Mesenchymal stem cell (in vitro differentiated cells and primary cell): ENCODE measurements at regions not wholly inside any gene's neighbourhood (a gene's known extent, or its start where the extent isn't known, plus 50 kb on each side); places are given as distances from the start of the nearest gene placed in this dataset.
A peak's percentile ranks its signal among the peaks of the same experiment; 100 is the strongest.

Experiments used
- DNase-seq: peaks from one replicate; pipeline ENCODE4 v3.0.0-alpha.2; 2013
- H2AFZ ChIP-seq: one replicate; pipeline ENCODE4 v1.6.1; 2013; ENCODE audit warnings: low read depth, mild to moderate bottlenecking, control low read depth, inconsistent platforms, low read length, moderate library complexity
- H2AK5ac ChIP-seq: 2 replicates; pipeline ENCODE4 v1.6.1; 2013; ENCODE audit warnings: low read length, moderate library complexity, mild to moderate bottlenecking, inconsistent platforms; ENCODE audit not compliant: severe bottlenecking
- H2BK120ac ChIP-seq: one replicate; pipeline ENCODE4 v1.6.1; 2013; ENCODE audit warnings: low read depth, mild to moderate bottlenecking, inconsistent platforms, low read length, moderate library complexity
- H2BK12ac ChIP-seq, 2 experiments: one replicate each; pipeline ENCODE4 v1.6.1; 2013; ENCODE audit warnings: inconsistent platforms in 2 of 2, low read length in 2 of 2, mild to moderate bottlenecking in 2 of 2, moderate library complexity in 2 of 2, control low read depth in 1 of 2
- H2BK15ac ChIP-seq: one replicate; pipeline ENCODE4 v1.6.1; 2013; ENCODE audit warnings: mild to moderate bottlenecking, low read depth, inconsistent platforms; ENCODE audit not compliant: poor library complexity, severe bottlenecking
- H2BK5ac ChIP-seq: 2 replicates; pipeline ENCODE4 v1.6.1; 2013; ENCODE audit warnings: low read depth, mild to moderate bottlenecking, low read length, control low read depth, inconsistent platforms; ENCODE audit not compliant: poor library complexity, severe bottlenecking
- H3K14ac ChIP-seq, 2 experiments: one replicate each; pipeline ENCODE4 v1.6.1; 2013; ENCODE audit warnings: inconsistent platforms in 2 of 2, low read length in 2 of 2, control low read depth in 1 of 2, mild to moderate bottlenecking in 1 of 2, moderate library complexity in 1 of 2
- H3K18ac ChIP-seq, 2 experiments: one replicate each; pipeline ENCODE4 v1.6.1; 2013; ENCODE audit warnings: inconsistent platforms in 2 of 2, low read length in 2 of 2, control low read depth in 1 of 2, low read depth in 1 of 2, mild to moderate bottlenecking in 1 of 2
- H3K23ac ChIP-seq, 2 experiments: one replicate each; pipeline ENCODE4 v1.6.1; 2013; ENCODE audit warnings: inconsistent platforms in 2 of 2, low read length in 2 of 2, mild to moderate bottlenecking in 2 of 2, moderate library complexity in 2 of 2, control low read depth in 1 of 2
- H3K27ac ChIP-seq: 2 replicates; pipeline ENCODE4 v1.5.1; 2013; ENCODE audit warnings: mild to moderate bottlenecking, moderate library complexity, low read length, control low read depth, inconsistent platforms; ENCODE audit not compliant: poor library complexity, severe bottlenecking
- H3K27me3 ChIP-seq, 2 experiments: 2 replicates each; pipeline versions ENCODE4 v1.6.1 to v1.7.0; 2013; ENCODE audit warnings: low read length in 2 of 2, mild to moderate bottlenecking in 2 of 2, moderate library complexity in 2 of 2, control low read depth in 1 of 2, inconsistent platforms in 1 of 2; ENCODE audit not compliant: control insufficient read depth in 1 of 2, insufficient read depth in 1 of 2
- H3K36me3 ChIP-seq, 2 experiments: 2 replicates each; pipeline versions ENCODE4 v1.6.1 to v1.7.0; 2013; ENCODE audit warnings: low read length in 2 of 2, control low read depth in 1 of 2, inconsistent platforms in 1 of 2, low read depth in 1 of 2, mild to moderate bottlenecking in 1 of 2; ENCODE audit not compliant: insufficient read depth in 2 of 2, control insufficient read depth in 1 of 2
- H3K4ac ChIP-seq, 2 experiments: one replicate each; pipeline ENCODE4 v1.6.1; 2013; ENCODE audit warnings: inconsistent platforms in 2 of 2, low read length in 2 of 2, mild to moderate bottlenecking in 2 of 2, moderate library complexity in 2 of 2, control low read depth in 1 of 2, low read depth in 1 of 2
- H3K4me1 ChIP-seq: 2 replicates; pipeline ENCODE4 v1.6.1; 2013; ENCODE audit warnings: low read depth, low read length, control low read depth; ENCODE audit not compliant: control insufficient read depth, insufficient read depth
- H3K4me2 ChIP-seq: 2 replicates; pipeline ENCODE4 v1.6.1; 2013; ENCODE audit warnings: low read length, mild to moderate bottlenecking, inconsistent platforms; ENCODE audit not compliant: poor library complexity, severe bottlenecking
- H3K4me3 ChIP-seq, 2 experiments: 2 replicates each; pipeline versions ENCODE4 v1.5.1 to v1.7.0; 2013; ENCODE audit warnings: low read length in 2 of 2, mild to moderate bottlenecking in 2 of 2, control low read depth in 1 of 2, low read depth in 1 of 2; ENCODE audit not compliant: insufficient read depth in 1 of 2
- H3K79me1 ChIP-seq: replicated peaks from 2 replicates; pipeline ENCODE4 v1.6.1; 2013; ENCODE audit warnings: mild to moderate bottlenecking, control low read depth, low read length, inconsistent platforms; ENCODE audit not compliant: poor library complexity, severe bottlenecking
- H3K9ac ChIP-seq: 2 replicates; pipeline ENCODE4 v1.7.0; 2013; ENCODE audit warnings: mild to moderate bottlenecking, low read length, moderate library complexity
- H3K9me3 ChIP-seq: 2 replicates; pipeline ENCODE4 v1.7.0; 2013; ENCODE audit warnings: mild to moderate bottlenecking, low read length; ENCODE audit not compliant: control insufficient read depth
- H4K8ac ChIP-seq: one replicate; pipeline ENCODE4 v1.6.1; 2013; ENCODE audit warnings: inconsistent platforms, mild to moderate bottlenecking, low read length, moderate library complexity
- H4K91ac ChIP-seq: one replicate; pipeline ENCODE4 v1.6.1; 2013; ENCODE audit warnings: mild to moderate bottlenecking, low read length, inconsistent platforms
- WGBS: methylation state at CpG from one replicate; pipeline ENCODE4 v1.1.7; 2013; ENCODE audit warnings: mixed read lengths; 5-methylcytosine and 5-hydroxymethylcytosine counted together

GRCh38 chr14:26729851-26730250 lies 132.0 kb upstream of the NOVA1 start:
- Histone ChIP-seq H4K91ac (no peak overlapping the region), H3K23ac (no peak overlapping the region), H3K4me3 (no peak overlapping the region), H2BK15ac (no peak overlapping the region), H4K8ac (no peak overlapping the region), H3K4ac (no peak overlapping the region), H2BK12ac (no peak overlapping the region), H2BK120ac (no peak overlapping the region), H3K27me3 (no peaks in the 10 kb centered on the region), H3K14ac (no peak overlapping the region), H2AFZ (no peak overlapping the region), H3K18ac (no peak overlapping the region), H3K4me2 (no peak overlapping the region), H3K27ac (no peak overlapping the region), H3K9me3 (no peaks in the 10 kb centered on the region), H2AK5ac (no peak overlapping the region), H3K4me1 (no peaks in the 10 kb centered on the region), H3K79me1 (no peaks in the 10 kb centered on the region), H3K36me3 (no peaks in the 10 kb centered on the region), H3K9ac (peak overlapping the region; percentile 27), H2BK5ac (no peak overlapping the region)
- 81% methylated on average over 3 of the region's 3 CpGs for WGBS
- DNase-seq: no peak

- no peak overlapping the region for H2BK15ac ChIP-seq
- H3K23ac ChIP-seq: no peak overlapping the region
- H3K27me3 ChIP-seq: no peaks in the 10 kb centered on the region
- no peak overlapping the region for H3K4ac ChIP-seq
- H3K18ac ChIP-seq: no peak overlapping the region
- H3K27ac ChIP-seq: no peak overlapping the region
- DNase-seq: peak; percentile 33
- H3K79me1 ChIP-seq: no peaks in the 10 kb centered on the region
- H3K14ac ChIP-seq: no peak overlapping the region
- no peak overlapping the region for H2BK120ac ChIP-seq
- H3K9me3 ChIP-seq: no peaks in the 10 kb centered on the region
- H3K4me1 ChIP-seq: no peaks in the 10 kb centered on the region
- H4K8ac ChIP-seq: no peak overlapping the region
- H2AFZ ChIP-seq: no peak overlapping the region
- no peak overlapping the region for H4K91ac ChIP-seq
- no peak overlapping the region for H2BK5ac ChIP-seq
- no peak overlapping the region for H3K4me3 ChIP-seq
- no peak overlapping the region for H2AK5ac ChIP-seq
- no CpG with 5 or more reads among the region's 4 CpGs for WGBS
- H3K4me2 ChIP-seq: no peak overlapping the region
- no peak overlapping the region for H2BK12ac ChIP-seq
- H3K36me3 ChIP-seq: no peaks in the 10 kb centered on the region
- H3K9ac ChIP-seq: no peak overlapping the region
Observed at GRCh38 chr14:26730929-26731618, 133.2 kb upstream of the NOVA1 start.

- no peak overlapping the region for H2BK120ac ChIP-seq
- no peak overlapping the region for H3K23ac ChIP-seq
- H3K18ac ChIP-seq: no peak overlapping the region
- H3K4me3 ChIP-seq: no peak overlapping the region
- H2BK5ac ChIP-seq: no peak overlapping the region
- no peak overlapping the region for H2AK5ac ChIP-seq
- no peaks in the 10 kb centered on the region for H3K27me3 ChIP-seq
- H2BK12ac ChIP-seq: no peak overlapping the region
- no peak overlapping the region for H3K4ac ChIP-seq
- H3K9me3 ChIP-seq: no peaks in the 10 kb centered on the region
- WGBS: no CpG with 5 or more reads among the region's 2 CpGs
- no peak overlapping the region for H3K27ac ChIP-seq
- no peak overlapping the region for H2AFZ ChIP-seq
- no peak overlapping the region for H3K9ac ChIP-seq
- H3K4me1 ChIP-seq: no peaks in the 10 kb centered on the region
- no peaks in the 10 kb centered on the region for H3K36me3 ChIP-seq
- H4K8ac ChIP-seq: no peak overlapping the region
- DNase-seq: no peak
- H4K91ac ChIP-seq: no peak overlapping the region
- H3K79me1 ChIP-seq: no peaks in the 10 kb centered on the region
- no peak overlapping the region for H2BK15ac ChIP-seq
- no peak overlapping the region for H3K14ac ChIP-seq
- H3K4me2 ChIP-seq: no peak overlapping the region
Observed at GRCh38 chr14:26735811-26736210, 138.0 kb upstream of the NOVA1 start.

GRCh38 chr14:26738571-26738970 lies 140.7 kb upstream of the NOVA1 start:
- Histone ChIP-seq H3K23ac (no peak overlapping the region), H2BK120ac (no peak overlapping the region), H3K9ac (peak overlapping the region; percentile 24), H2BK15ac (no peak overlapping the region), H4K91ac (no peak overlapping the region), H3K4me1 (no peaks in the 10 kb centered on the region), H2AK5ac (no peak overlapping the region), H3K4ac (no peak overlapping the region), H4K8ac (no peak overlapping the region), H3K27me3 (no peaks in the 10 kb centered on the region), H3K4me3 (no peak overlapping the region), H3K36me3 (no peaks in the 10 kb centered on the region), H3K9me3 (no peaks in the 10 kb centered on the region), H3K4me2 (no peak overlapping the region), H3K14ac (no peak overlapping the region), H3K79me1 (no peaks in the 10 kb centered on the region), H2AFZ (no peak overlapping the region), H3K18ac (no peak overlapping the region), H2BK5ac (no peak overlapping the region), H3K27ac (no peak overlapping the region), H2BK12ac (no peak overlapping the region)
- no peak for DNase-seq
- 89% methylated on average over 3 of the region's 3 CpGs for WGBS
